Tibial artery (tissue), 4 donors: ENCODE measurements at regions not wholly inside any gene's neighbourhood (a gene's known extent, or its start where the extent isn't known, plus 50 kb on each side); places are given as distances from the start of the nearest gene placed in this dataset.

Source experiments
- DNase-seq, 2 donors: peaks; one replicate each; pipeline ENCODE4 v3.0.0-alpha.2; 2019
- H3K27ac ChIP-seq, 2 donors: fragments of 200-600 bp; sonication (generic) in 1 of 2; 1 replicate in 1 of 2; 2 replicates in 1 of 2; pipeline ENCODE4 v1.5.1; 2018 to 2019; ENCODE audit warnings: mild to moderate bottlenecking in 1 of 2
- H3K27me3 ChIP-seq, 2 donors: fragments of 200-600 bp; sonication (generic) in 1 of 2; one replicate each; pipeline versions ENCODE4 v1.5.1 to v1.6.0; 2016 to 2019
- H3K36me3 ChIP-seq, 3 donors: fragments of 200-600 bp; sonication (generic) in 2 of 3; one replicate each; pipeline ENCODE4 v1.5.1; 2016 to 2019; ENCODE audit warnings: mild to moderate bottlenecking in 2 of 3
- H3K4me1 ChIP-seq, 4 donors: fragments of 200-600 bp; sonication (generic) in 2 of 4; 1 replicate in 3 of 4; 2 replicates in 1 of 4; pipeline ENCODE4 v1.5.1; 2016 to 2019
- H3K4me3 ChIP-seq, 2 donors: fragments of 200-600 bp; sonication (generic) in 1 of 2; 1 replicate in 1 of 2; 2 replicates in 1 of 2; pipeline ENCODE4 v1.5.1; 2018 to 2019; ENCODE audit warnings: mild to moderate bottlenecking in 2 of 2
- H3K9me3 ChIP-seq, 3 donors: fragments of 200-600 bp; sonication (generic) in 1 of 3; one replicate each; pipeline ENCODE4 v1.5.1; 2016 to 2019
- CTCF ChIP-seq, 2 experiments: fragments of 200-600 bp in 1 of 2; fragments of 450-650 bp in 1 of 2; IDR thresholded peaks; one replicate each; pipeline ENCODE4 v1.5.1; 2017 to 2019; ENCODE audit warnings: antibody characterized with exemption in 2 of 2, mild to moderate bottlenecking in 1 of 2, moderate library complexity in 1 of 2
- intact Hi-C: fragments of 100-400 bp; cut with DNase I; formaldehyde crosslinking; loops from one replicate; pipeline ENCODE4 v1.15.0; 2023; ENCODE audit warnings: low total_unique reads

DNA sequence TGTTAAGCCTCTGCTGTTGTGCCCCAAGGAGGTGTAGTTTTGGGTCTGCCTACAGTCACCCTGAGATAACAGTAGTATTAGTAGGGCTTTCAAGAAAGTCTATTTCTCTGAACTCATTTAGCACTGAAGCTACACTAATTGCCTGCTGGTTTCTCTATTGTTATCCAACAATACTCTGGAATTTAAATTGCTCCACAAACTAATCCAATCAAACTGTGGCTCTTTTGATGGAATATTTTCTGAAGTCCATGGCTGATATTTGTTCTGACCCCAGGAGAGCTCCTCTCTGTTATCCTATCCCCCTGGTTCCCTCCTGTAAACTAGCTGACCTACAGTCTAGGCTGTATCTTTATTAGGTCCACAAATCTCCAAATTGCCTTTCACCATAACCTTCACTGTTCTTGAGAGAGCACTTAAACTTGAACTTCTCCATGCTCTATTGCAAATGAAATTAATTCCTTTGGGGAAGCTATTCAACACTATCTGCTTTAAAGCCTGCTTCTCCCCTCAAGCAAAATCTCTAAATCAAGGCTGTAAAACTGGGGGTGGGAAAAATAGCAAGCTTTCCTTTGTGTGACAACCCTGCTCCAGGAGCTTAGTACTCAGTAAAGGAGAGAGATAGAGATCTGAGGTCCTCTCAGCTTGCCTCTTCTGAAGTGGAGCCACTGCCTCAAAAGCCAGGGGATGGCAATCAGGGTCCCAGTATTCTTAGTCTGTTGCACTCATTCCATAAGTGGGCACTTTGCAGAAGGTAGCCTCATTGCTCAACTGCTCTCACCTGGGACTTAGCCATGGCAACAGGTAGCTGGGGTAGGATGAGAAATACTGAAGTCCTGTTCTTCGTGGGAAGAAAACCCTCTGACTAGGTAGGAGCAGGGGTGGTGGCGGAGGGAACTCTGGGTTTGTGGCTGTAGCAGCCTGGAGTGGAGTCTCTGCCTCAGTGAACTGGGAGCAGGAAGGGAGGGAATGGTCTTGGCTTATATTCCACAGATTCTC, 110.9 kb downstream of the MACIR start:
- intact Hi-C loops, result no loop called here
- no peak for TF ChIP-seq CTCF (IDR thresholded peaks at IDR 0.05)
- H3K4me1 ChIP-seq, result no peaks in the 10 kb centered on the region
- H3K27me3 ChIP-seq, result no peaks in the 10 kb centered on the region
- no peak overlapping the region for H3K27ac ChIP-seq
- no peak overlapping the region for H3K4me3 ChIP-seq
- H3K9me3 ChIP-seq, result no peaks in the 10 kb centered on the region
- H3K36me3 ChIP-seq, result no peaks in the 10 kb centered on the region
- DNase-seq, result no peak

DNA sequence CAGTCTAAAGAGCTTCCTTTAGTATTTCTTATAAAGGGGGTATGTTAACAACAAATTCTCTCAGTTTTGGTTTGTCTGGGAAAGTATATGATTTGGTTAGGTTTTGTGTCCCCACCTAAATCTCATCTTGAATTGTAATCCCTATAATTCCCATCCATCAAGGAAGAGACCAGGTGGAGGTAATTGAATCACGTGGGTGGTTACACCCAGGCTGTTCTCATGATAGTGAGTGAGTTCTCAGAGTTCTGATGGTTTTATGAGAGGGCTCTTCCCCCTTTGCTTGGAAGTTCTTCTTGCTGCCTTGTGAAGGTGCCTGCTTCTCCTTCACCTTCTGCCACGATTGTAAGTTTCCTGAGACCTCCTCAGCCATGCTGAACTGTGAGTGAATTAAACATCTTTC, 109.1 kb downstream of the MACIR start:
- Histone ChIP-seq H3K27me3 (no peaks in the 10 kb centered on the region), H3K4me1 (no peaks in the 10 kb centered on the region), H3K9me3 (no peaks in the 10 kb centered on the region), H3K4me3 (no peak overlapping the region), H3K36me3 (no peaks in the 10 kb centered on the region), H3K27ac (no peak overlapping the region)
- DNase-seq, result no peak
- intact Hi-C loops, result no loop called here
- no peak for TF ChIP-seq CTCF (IDR thresholded peaks at IDR 0.05)

DNA sequence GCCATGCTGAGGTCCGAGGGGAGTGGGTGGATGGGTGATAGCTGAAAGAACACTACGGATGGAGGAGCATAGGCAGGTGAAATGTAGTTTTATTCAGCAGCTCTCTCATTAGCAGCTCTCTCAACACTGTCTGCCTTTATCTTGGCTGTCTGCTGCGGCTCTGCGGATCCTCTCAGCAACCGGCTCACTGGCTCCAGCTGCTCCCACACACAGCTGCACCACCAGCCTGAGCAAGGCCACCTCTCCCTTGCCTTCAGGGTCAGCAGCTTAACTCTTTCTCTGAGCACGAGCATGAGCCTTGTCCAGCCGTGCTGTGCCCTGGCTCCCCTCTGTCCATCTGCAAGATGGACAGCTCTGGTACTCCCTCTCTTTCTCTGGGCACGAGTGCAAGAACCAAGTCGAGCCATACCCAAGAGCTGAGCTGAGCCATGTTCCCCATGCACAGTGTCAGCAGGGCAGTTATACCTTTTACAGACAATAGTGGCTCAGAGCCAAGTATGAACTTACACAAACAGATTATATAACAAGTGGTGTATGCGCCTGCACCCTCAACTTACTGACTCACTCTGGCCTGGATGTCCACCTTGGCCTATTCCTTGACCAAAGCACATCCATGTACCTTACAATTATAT, 108.5 kb downstream of the MACIR start:
- no peak for TF ChIP-seq CTCF (IDR thresholded peaks at IDR 0.05)
- intact Hi-C loops, result no loop called here
- no peaks in the 10 kb centered on the region for H3K4me1 ChIP-seq
- no peak overlapping the region for H3K27ac ChIP-seq
- no peaks in the 10 kb centered on the region for H3K9me3 ChIP-seq
- no peak overlapping the region for H3K4me3 ChIP-seq
- no peak for DNase-seq
- no peaks in the 10 kb centered on the region for H3K36me3 ChIP-seq
- no peaks in the 10 kb centered on the region for H3K27me3 ChIP-seq

DNA sequence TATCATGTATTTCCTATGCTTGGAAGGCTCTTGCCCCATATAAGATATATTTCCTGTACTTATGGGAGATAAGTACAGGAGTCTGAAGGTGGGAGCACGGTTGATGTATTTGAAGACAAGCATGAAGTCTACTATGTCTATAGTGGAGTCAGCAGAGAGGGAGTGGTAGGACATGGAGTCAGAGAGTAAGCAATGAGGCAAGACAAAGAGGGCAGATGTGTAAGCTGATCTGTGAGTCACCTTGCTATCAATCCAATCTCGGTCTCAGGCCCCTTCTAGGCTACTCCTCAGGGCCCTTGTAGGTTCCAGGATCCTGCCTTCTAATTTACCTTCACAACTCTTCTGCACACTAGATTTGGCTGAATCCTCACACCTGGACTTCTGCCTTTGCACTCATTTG, 105.5 kb downstream of the MACIR start:
- H3K9me3 ChIP-seq, result no peaks in the 10 kb centered on the region
- H3K4me3 ChIP-seq, result no peak overlapping the region
- no peaks in the 10 kb centered on the region for H3K36me3 ChIP-seq
- TF ChIP-seq CTCF (IDR thresholded peaks at IDR 0.05), result no peak
- DNase-seq, result no peak
- no peak overlapping the region for H3K27ac ChIP-seq
- intact Hi-C loops, result no loop called here
- H3K4me1 ChIP-seq, result no peaks in the 10 kb centered on the region
- no peaks in the 10 kb centered on the region for H3K27me3 ChIP-seq

- H3K4me3 ChIP-seq, result no peak overlapping the region
- intact Hi-C loops, result no loop called here
- H3K9me3 ChIP-seq, result no peaks in the 10 kb centered on the region
- H3K4me1 ChIP-seq, result no peaks in the 10 kb centered on the region
- no peak for TF ChIP-seq CTCF (IDR thresholded peaks at IDR 0.05)
- H3K36me3 ChIP-seq, result no peaks in the 10 kb centered on the region
- DNase-seq, result no peak
- no peaks in the 10 kb centered on the region for H3K27me3 ChIP-seq
- no peak overlapping the region for H3K27ac ChIP-seq
Observed at GRCh38 chr5:103362211-103362610, 103.6 kb downstream of the MACIR start.
